SU-DHL-6 (cell line): ENCODE measurements at regions not wholly inside any gene's neighbourhood (a gene's known extent, or its start where the extent isn't known, plus 50 kb on each side); places are given as distances from the start of the nearest gene placed in this dataset.

Experiments
- H2AFZ ChIP-seq: fragments of 200-600 bp; sonication (generic); 2 replicates; pipeline ENCODE4 v1.6.1; 2014; ENCODE audit warnings: low read depth, mild to moderate bottlenecking, moderate library complexity, mixed read lengths, antibody characterized with exemption, low read length; ENCODE audit not compliant: severe bottlenecking
- H3F3A ChIP-seq: fragments of 200-600 bp; shearing (Covaris generic); 2 replicates; pipeline ENCODE4 v1.6.0; 2016; ENCODE audit warnings: antibody characterized with exemption, mild to moderate bottlenecking; ENCODE audit not compliant: insufficient read depth
- H3K27ac ChIP-seq: fragments of 200-600 bp; sonication (generic); 2 replicates; pipeline ENCODE4 v1.5.1; 2016; ENCODE audit warnings: low read depth, mild to moderate bottlenecking, low read length, moderate library complexity, mixed read lengths
- H3K27me3 ChIP-seq: fragments of 200-600 bp; sonication (generic), shearing (Covaris generic); 2 replicates; pipeline ENCODE4 v1.6.0; 2014; ENCODE audit warnings: mild to moderate bottlenecking, low read length
- H3K36me3 ChIP-seq: fragments of 200-600 bp; sonication (generic); 2 replicates; pipeline ENCODE4 v1.6.1; 2014; ENCODE audit warnings: mild to moderate bottlenecking, low read length, mixed read lengths
- H3K4me2 ChIP-seq: fragments of 300-600, 200-600 bp; shearing (Covaris generic), sonication (generic); 2 replicates; pipeline ENCODE4 v1.6.0; 2014; ENCODE audit warnings: low read length, low read depth, mild to moderate bottlenecking; ENCODE audit not compliant: poor library complexity, severe bottlenecking
- H3K4me3 ChIP-seq: fragments of 200-600 bp; sonication (generic); 2 replicates; pipeline ENCODE4 v1.5.1; 2014; ENCODE audit warnings: antibody characterized with exemption, low read length, mild to moderate bottlenecking, mixed read lengths; ENCODE audit not compliant: insufficient read depth, poor library complexity, severe bottlenecking
- H3K79me2 ChIP-seq: fragments of 200-600 bp; sonication (generic); 2 replicates; pipeline ENCODE4 v1.6.1; 2014; ENCODE audit warnings: mild to moderate bottlenecking, low read length, moderate library complexity; ENCODE audit not compliant: insufficient read depth
- H3K9ac ChIP-seq: fragments of 200-600 bp; sonication (generic); 2 replicates; pipeline ENCODE4 v1.7.0; 2014; ENCODE audit warnings: mild to moderate bottlenecking, low read length
- H3K9me2 ChIP-seq: fragments of 200-600 bp; sonication (generic); replicated peaks from 2 replicates; pipeline ENCODE4 v1.6.1; 2014; ENCODE audit warnings: low read length; ENCODE audit not compliant: insufficient read depth
- H3K9me3 ChIP-seq: fragments of 200-600 bp; sonication (generic); 2 replicates; pipeline ENCODE4 v1.6.1; 2014; ENCODE audit warnings: low read length, mixed read lengths; ENCODE audit not compliant: insufficient read depth
- H4K20me1 ChIP-seq: fragments of 200-600 bp; sonication (generic); 2 replicates; pipeline ENCODE4 v1.6.1; 2014; ENCODE audit warnings: low read depth, mild to moderate bottlenecking, antibody characterized with exemption, low read length, moderate library complexity, mixed read lengths
- CTCF ChIP-seq: fragments of 200-600 bp; sonication (generic); IDR thresholded peaks from one replicate; pipeline ENCODE4 v1.5.1; 2017; ENCODE audit warnings: antibody characterized with exemption, mild to moderate bottlenecking, low read length, moderate library complexity; ENCODE audit not compliant: insufficient read depth, poor library complexity, severe bottlenecking
- EZH2phosphoT487 ChIP-seq: fragments of 200-600 bp; sonication (generic), shearing (Covaris generic); conservative IDR thresholded peaks from 2 replicates; pipeline ENCODE4 v1.6.1; 2018; ENCODE audit warnings: mild to moderate bottlenecking, antibody characterized with exemption, low read length, moderate library complexity, mixed read lengths

DNA sequence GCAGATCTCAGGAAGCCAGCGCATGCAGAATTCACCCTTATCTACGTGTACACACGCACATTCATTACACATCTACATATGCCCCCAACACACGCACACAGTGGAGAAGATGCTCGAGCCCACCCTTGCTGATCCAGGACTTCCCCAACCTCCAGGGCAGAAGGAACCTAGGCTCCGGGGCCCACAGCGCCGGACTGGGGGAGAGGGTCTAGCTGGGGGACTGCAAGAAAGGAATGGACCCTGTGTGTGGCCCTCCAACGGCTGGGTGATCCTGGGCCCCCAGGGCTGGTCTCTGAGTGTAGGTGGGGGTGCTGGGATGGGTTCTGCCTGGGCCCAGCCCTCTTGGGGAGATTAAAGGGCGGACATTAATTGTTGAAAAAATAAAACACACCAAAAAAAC, 128.1 kb upstream of the C14orf180 start:
- no peaks in the 10 kb centered on the region for H3K36me3 ChIP-seq
- H4K20me1 ChIP-seq = no peaks in the 10 kb centered on the region
- TF ChIP-seq EZH2phosphoT487 (no peak), CTCF (no peak)
- no peaks in the 10 kb centered on the region for H3K27me3 ChIP-seq
- no peak overlapping the region for H3K9ac ChIP-seq
- H3K9me3 ChIP-seq = no peaks in the 10 kb centered on the region
- no peak overlapping the region for H2AFZ ChIP-seq
- H3K4me2 ChIP-seq = no peak overlapping the region
- no peaks in the 10 kb centered on the region for H3K79me2 ChIP-seq
- no peak overlapping the region for H3K4me3 ChIP-seq
- H3K9me2 ChIP-seq = no peaks in the 10 kb centered on the region
- H3F3A ChIP-seq = no peaks in the 10 kb centered on the region
- no peak overlapping the region for H3K27ac ChIP-seq

GRCh38 chr14:104458845-104459244, 120.7 kb upstream of the C14orf180 start:
- TF ChIP-seq CTCF = no peak
- TF ChIP-seq EZH2phosphoT487 = no peak
- no peak overlapping the region for H3K4me3 ChIP-seq
- H3F3A ChIP-seq = no peaks in the 10 kb centered on the region
- H3K9me3 ChIP-seq = no peaks in the 10 kb centered on the region
- no peak overlapping the region for H3K9ac ChIP-seq
- no peak overlapping the region for H3K4me2 ChIP-seq
- H3K27me3 ChIP-seq = no peaks in the 10 kb centered on the region
- H2AFZ ChIP-seq = no peak overlapping the region
- no peak overlapping the region for H3K27ac ChIP-seq
- H3K36me3 ChIP-seq = no peaks in the 10 kb centered on the region
- H3K79me2 ChIP-seq = no peaks in the 10 kb centered on the region
- H3K9me2 ChIP-seq = no peaks in the 10 kb centered on the region
- H4K20me1 ChIP-seq = no peaks in the 10 kb centered on the region

GRCh38 chr14:104460791-104461651, 118.5 kb upstream of the C14orf180 start:
- Histone ChIP-seq H4K20me1 (no peaks in the 10 kb centered on the region), H3K9me2 (no peaks in the 10 kb centered on the region), H3K27ac (no peak overlapping the region), H3K27me3 (no peaks in the 10 kb centered on the region), H3K9ac (no peak overlapping the region), H3F3A (no peaks in the 10 kb centered on the region), H3K79me2 (no peaks in the 10 kb centered on the region), H3K4me2 (no peak overlapping the region), H3K36me3 (no peaks in the 10 kb centered on the region), H2AFZ (no peak overlapping the region), H3K4me3 (no peak overlapping the region), H3K9me3 (no peaks in the 10 kb centered on the region)
- TF ChIP-seq EZH2phosphoT487 (no peak), CTCF (no peak)
